WTC11 (cell line): ENCODE measurements at regions not wholly inside any gene's neighbourhood (a gene's known extent, or its start where the extent isn't known, plus 50 kb on each side); places are given as distances from the start of the nearest gene placed in this dataset.

Experiments
- AR ChIP-seq: fragments of 250-450 bp; sonication (Bioruptor Pico); IDR thresholded peaks from 2 replicates; pipeline ENCODE4 v1.9.0; 2021; ENCODE audit warnings: mild to moderate bottlenecking
- ARID4B ChIP-seq: sonication (generic); formaldehyde crosslinking; IDR thresholded peaks from 2 replicates; pipeline ENCODE4 v1.8.0; 2023; ENCODE audit warnings: missing genetic modification reagents, mild to moderate bottlenecking, borderline replicate concordance
- ATF1 ChIP-seq: sonication (generic); formaldehyde crosslinking; IDR thresholded peaks from 2 replicates; pipeline ENCODE4 v1.8.1; 2023; ENCODE audit warnings: mild to moderate bottlenecking, moderate library complexity, missing genetic modification reagents
- ATF2 ChIP-seq: sonication (generic); formaldehyde crosslinking; IDR thresholded peaks from 2 replicates; pipeline ENCODE4 v1.8.1; 2022; ENCODE audit warnings: low read depth, missing genetic modification reagents, borderline replicate concordance
- ATF3 ChIP-seq: sonication (generic); formaldehyde crosslinking; conservative IDR thresholded peaks from 2 replicates; pipeline ENCODE4 v1.8.1; 2022; ENCODE audit warnings: mild to moderate bottlenecking, missing genetic modification reagents
- ELF4 ChIP-seq: sonication (generic); formaldehyde crosslinking; IDR thresholded peaks from 2 replicates; pipeline ENCODE4 v1.8.1; 2022; ENCODE audit warnings: low read depth, mild to moderate bottlenecking, moderate library complexity, missing genetic modification reagents
- ERG ChIP-seq: fragments of 250-450 bp; sonication (Bioruptor Pico); IDR thresholded peaks from 2 replicates; pipeline ENCODE4 v1.8.0; 2021; ENCODE audit warnings: mild to moderate bottlenecking
- ETV6 ChIP-seq: sonication (generic); formaldehyde crosslinking; IDR thresholded peaks from 2 replicates; pipeline ENCODE4 v1.8.1; 2022; ENCODE audit warnings: mild to moderate bottlenecking, missing genetic modification reagents
- GTF2I ChIP-seq: fragments of 250-450 bp; sonication (Bioruptor Pico); conservative IDR thresholded peaks from 2 replicates; pipeline ENCODE4 v1.4.0; 2021; ENCODE audit warnings: mild to moderate bottlenecking
- HMGA2 ChIP-seq: fragments of 250-450 bp; sonication (Bioruptor Pico); IDR thresholded peaks from 2 replicates; pipeline ENCODE4 v1.4.0; 2021; ENCODE audit warnings: mild to moderate bottlenecking, moderate library complexity
- IRF1 ChIP-seq: sonication (generic); formaldehyde crosslinking; IDR thresholded peaks from 2 replicates; pipeline ENCODE4 v1.8.0; 2023; ENCODE audit warnings: missing genetic modification reagents
- MLX ChIP-seq: sonication (generic); formaldehyde crosslinking; IDR thresholded peaks from 2 replicates; pipeline ENCODE4 v1.8.1; 2023; ENCODE audit warnings: mild to moderate bottlenecking, missing genetic modification reagents, moderate library complexity
- NR2C2 ChIP-seq: sonication (generic); formaldehyde crosslinking; IDR thresholded peaks from 2 replicates; pipeline ENCODE4 v1.8.0; 2022; ENCODE audit warnings: mild to moderate bottlenecking, missing genetic modification reagents
- OVOL2 ChIP-seq: fragments of 250-450 bp; sonication (Bioruptor Pico); IDR thresholded peaks from 2 replicates; pipeline ENCODE4 v1.9.0; 2021; ENCODE audit warnings: mild to moderate bottlenecking, borderline replicate concordance
- SMAD3 ChIP-seq: sonication (generic); formaldehyde crosslinking; IDR thresholded peaks from 2 replicates; pipeline ENCODE4 v1.8.0; 2022; ENCODE audit warnings: missing genetic modification reagents, mild to moderate bottlenecking, borderline replicate concordance
- SMAD4 ChIP-seq: sonication (generic); formaldehyde crosslinking; IDR thresholded peaks from 2 replicates; pipeline ENCODE4 v1.8.0; 2022; ENCODE audit warnings: mild to moderate bottlenecking, missing genetic modification reagents
- SOX15 ChIP-seq: fragments of 250-450 bp; sonication (Bioruptor Pico); IDR thresholded peaks from 2 replicates; pipeline ENCODE4 v1.9.0; 2021; ENCODE audit warnings: mild to moderate bottlenecking
- SP1 ChIP-seq: sonication (generic); formaldehyde crosslinking; conservative IDR thresholded peaks from 2 replicates; pipeline ENCODE4 v1.8.1; 2022; ENCODE audit warnings: missing genetic modification reagents
- TCF7 ChIP-seq: sonication (generic); formaldehyde crosslinking; IDR thresholded peaks from 2 replicates; pipeline ENCODE4 v1.8.0; 2022; ENCODE audit warnings: mild to moderate bottlenecking, low read depth, missing genetic modification reagents, moderate library complexity
- TP53 ChIP-seq: sonication (generic); formaldehyde crosslinking; IDR thresholded peaks from 2 replicates; pipeline ENCODE4 v1.8.1; 2023; ENCODE audit warnings: mild to moderate bottlenecking, missing genetic modification reagents
- USF1 ChIP-seq: sonication (generic); formaldehyde crosslinking; IDR thresholded peaks from 2 replicates; pipeline ENCODE4 v1.8.0; 2022; ENCODE audit warnings: mild to moderate bottlenecking, missing genetic modification reagents
- ZMAT4 ChIP-seq: fragments of 250-450 bp; sonication (Bioruptor Pico); IDR thresholded peaks from 2 replicates; pipeline ENCODE4 v1.9.0; 2021; ENCODE audit warnings: mild to moderate bottlenecking
- ZNF263 ChIP-seq: sonication (generic); formaldehyde crosslinking; IDR thresholded peaks from 2 replicates; pipeline ENCODE4 v1.8.1; 2022; ENCODE audit warnings: low read depth, mild to moderate bottlenecking, moderate library complexity, missing genetic modification reagents
- ZNF317 ChIP-seq: sonication (generic); formaldehyde crosslinking; IDR thresholded peaks from 2 replicates; pipeline ENCODE4 v1.8.1; 2023; ENCODE audit warnings: low read depth, mild to moderate bottlenecking, moderate library complexity, missing genetic modification reagents, borderline replicate concordance
- ZNF671 ChIP-seq: fragments of 250-450 bp; sonication (Bioruptor Pico); IDR thresholded peaks from 2 replicates; pipeline ENCODE4 v1.8.0; 2021; ENCODE audit warnings: mild to moderate bottlenecking
- ZSCAN18 ChIP-seq: fragments of 250-450 bp; sonication (Bioruptor Pico); IDR thresholded peaks from 2 replicates; pipeline ENCODE4 v2.1.2; 2022; ENCODE audit warnings: mild to moderate bottlenecking, moderate library complexity

GRCh38 chr15:89017370-89018066 is 70.7 kb upstream of the ABHD2 start (continued):
- TF ChIP-seq IRF1 (CRISPR knock-in tag): no peak
- TF ChIP-seq OVOL2 (CRISPR knock-in tag): no peak
- TF ChIP-seq NR2C2: no peak
- TF ChIP-seq ATF3: no peak
- TF ChIP-seq SP1 (CRISPR knock-in tag): no peak
- no peak for TF ChIP-seq HMGA2 (CRISPR knock-in tag)
- no peak for TF ChIP-seq TP53 (CRISPR knock-in tag)
- no peak for TF ChIP-seq ZNF317
- TF ChIP-seq ZNF671 (CRISPR knock-in tag): no peak
- TF ChIP-seq AR: no peak
- TF ChIP-seq TCF7: no peak
- no peak for TF ChIP-seq ARID4B (CRISPR knock-in tag)
- TF ChIP-seq ATF1: no peak
- TF ChIP-seq ZMAT4 (CRISPR knock-in tag): no peak
- TF ChIP-seq SOX15: no peak
- TF ChIP-seq SMAD3 (CRISPR knock-in tag): no peak
- no peak for TF ChIP-seq ETV6 (CRISPR knock-in tag)
- TF ChIP-seq ZNF263 (CRISPR knock-in tag): no peak
- no peak for TF ChIP-seq ERG (CRISPR knock-in tag)
- no peak for TF ChIP-seq USF1
- no peak for TF ChIP-seq GTF2I (CRISPR knock-in tag)
- no peak for TF ChIP-seq SMAD4
- no peak for TF ChIP-seq ZSCAN18 (CRISPR knock-in tag)
- TF ChIP-seq ATF2: no peak
- TF ChIP-seq ELF4 (CRISPR knock-in tag): no peak
- no peak for TF ChIP-seq MLX
